ENCODE measurements at regions not wholly inside any gene's neighbourhood (a gene's known extent, or its start where the extent isn't known, plus 50 kb on each side); places are given as distances from the start of the nearest gene placed in this dataset.

DNA sequence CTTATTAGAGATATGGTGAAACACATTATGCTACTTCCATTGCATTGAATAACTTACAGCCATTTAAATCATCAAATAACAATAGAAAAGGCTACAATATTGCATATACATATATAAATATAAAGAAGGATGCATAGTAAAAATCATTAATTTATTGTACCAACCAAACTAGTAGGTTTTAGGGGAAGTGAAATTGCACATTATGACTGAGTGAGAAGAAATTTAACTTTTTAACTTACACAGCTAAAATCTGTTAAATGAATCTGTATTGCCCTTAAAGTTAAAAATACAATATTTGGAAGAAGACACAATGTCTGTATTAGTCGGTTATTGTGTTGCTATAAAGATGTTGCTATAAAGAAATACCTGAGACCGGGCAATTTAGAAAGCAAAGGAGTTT lies 2073.7 kb upstream of the ACO1 start:
- Histone ChIP-seq H3K79me2 (ENCODE audit: control insufficient read depth, insufficient read depth, low read length) (no peaks in the 10 kb centered on the region), H3K9me3 (replicated peaks; ENCODE audit: control insufficient read depth, insufficient read depth, low read length) (no peaks in the 10 kb centered on the region), H3K27ac (ENCODE audit: insufficient read depth, low read depth, low read length) (no peak overlapping the region), H3K4me3 (replicated peaks in 1 of 3; ENCODE audit: insufficient read depth in 1 of 3, low read depth in 1 of 3, low read length in 3 of 3) (no peak overlapping the region), H4K20me1 (replicated peaks; ENCODE audit: control insufficient read depth, extremely low read depth, insufficient read depth, low read length) (no peaks in the 10 kb centered on the region), H3K4me1 (ENCODE audit: control insufficient read depth, extremely low read depth, insufficient read depth, low read length) (no peaks in the 10 kb centered on the region), H3K9ac (replicated peaks; ENCODE audit: extremely low read depth, insufficient read depth, low read length) (no peak overlapping the region), H3K27me3 (ENCODE audit: control insufficient read depth in 2 of 2, insufficient read depth in 2 of 2, low read length in 2 of 2) (no peaks in the 10 kb centered on the region), H2AFZ (ENCODE audit: low read depth, low read length) (no peak overlapping the region), H3K9me1 (replicated peaks; ENCODE audit: control insufficient read depth, extremely low read depth, insufficient read depth, low read length) (no peaks in the 10 kb centered on the region), H3K4me2 (ENCODE audit: insufficient read depth, low read length) (no peak overlapping the region), H3K36me3 (ENCODE audit: control insufficient read depth in 2 of 2, extremely low read depth in 1 of 2, insufficient read depth in 2 of 2, low read length in 2 of 2) (no peaks in the 10 kb centered on the region)
- ChIA-PET POLR2A (no interaction called here), CTCF (no interaction called here)
- BruUV-seq (replicated peaks): no TSS peak
- dilution Hi-C loops (cut with MboI; ENCODE audit: extremely low pct_ligation_motif_present, low sequenced_read_pairs): no loop called here
- DNase-seq (ENCODE audit: low read depth, low spot score) (no peak), FAIRE-seq (no peak)
- TF ChIP-seq EZH2 (IDR thresholded peaks at IDR 0.05; ENCODE audit: borderline replicate concordance, low read depth, low read length, severe bottlenecking) (no peak), FOS (IDR thresholded peaks at IDR 0.05; ENCODE audit: borderline replicate concordance, insufficient read depth, low read length) (no peak), POLR2A (IDR thresholded peaks at IDR 0.05; ENCODE audit: low read depth, low read length) (no peak), POLR2AphosphoS5 (IDR thresholded peaks at IDR 0.05; ENCODE audit: insufficient read depth, low read depth, low read length) (no peak), MYC (IDR thresholded peaks at IDR 0.05; ENCODE audit: low read depth, low read length) (no peak), JUN (IDR thresholded peaks at IDR 0.05; ENCODE audit: borderline replicate concordance, insufficient read depth, insufficient read length, low read depth) (no peak), GATA2 (IDR thresholded peaks at IDR 0.05; ENCODE audit: insufficient read depth, insufficient read length, low read depth, low read length) (no peak)
- TF ChIP-seq, protein P1, sequence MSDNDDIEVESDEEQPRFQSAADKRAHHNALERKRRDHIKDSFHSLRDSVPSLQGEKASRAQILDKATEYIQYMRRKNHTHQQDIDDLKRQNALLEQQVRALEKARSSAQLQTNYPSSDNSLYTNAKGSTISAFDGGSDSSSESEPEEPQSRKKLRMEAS (IDR thresholded peaks at IDR 0.05; ENCODE audit: insufficient read depth, insufficient read length): no peak
- TF ChIP-seq, protein P2, sequence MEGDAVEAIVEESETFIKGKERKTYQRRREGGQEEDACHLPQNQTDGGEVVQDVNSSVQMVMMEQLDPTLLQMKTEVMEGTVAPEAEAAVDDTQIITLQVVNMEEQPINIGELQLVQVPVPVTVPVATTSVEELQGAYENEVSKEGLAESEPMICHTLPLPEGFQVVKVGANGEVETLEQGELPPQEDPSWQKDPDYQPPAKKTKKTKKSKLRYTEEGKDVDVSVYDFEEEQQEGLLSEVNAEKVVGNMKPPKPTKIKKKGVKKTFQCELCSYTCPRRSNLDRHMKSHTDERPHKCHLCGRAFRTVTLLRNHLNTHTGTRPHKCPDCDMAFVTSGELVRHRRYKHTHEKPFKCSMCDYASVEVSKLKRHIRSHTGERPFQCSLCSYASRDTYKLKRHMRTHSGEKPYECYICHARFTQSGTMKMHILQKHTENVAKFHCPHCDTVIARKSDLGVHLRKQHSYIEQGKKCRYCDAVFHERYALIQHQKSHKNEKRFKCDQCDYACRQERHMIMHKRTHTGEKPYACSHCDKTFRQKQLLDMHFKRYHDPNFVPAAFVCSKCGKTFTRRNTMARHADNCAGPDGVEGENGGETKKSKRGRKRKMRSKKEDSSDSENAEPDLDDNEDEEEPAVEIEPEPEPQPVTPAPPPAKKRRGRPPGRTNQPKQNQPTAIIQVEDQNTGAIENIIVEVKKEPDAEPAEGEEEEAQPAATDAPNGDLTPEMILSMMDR (IDR thresholded peaks at IDR 0.05; ENCODE audit: extremely low read depth in 1 of 2, insufficient read depth in 1 of 2, low read depth in 1 of 2, low read length in 2 of 2): no peak
- intact Hi-C loops (cut with micrococcal nuclease): no loop called here
